ENCODE measurements at regions not wholly inside any gene's neighbourhood (a gene's known extent, or its start where the extent isn't known, plus 50 kb on each side); places are given as distances from the start of the nearest gene placed in this dataset.
"Not testable (repeated sequence)": the region's sequence is repeated elsewhere in the genome, so short reads cannot be mapped to it uniquely, and the experiment has no call there.

- not testable (repeated sequence) for DNase-seq (ENCODE audit: low spot score)
Measured at GRCh38 chr5:122669709-122670108, 105.2 kb upstream of the SNX2 start.

- no peak for DNase-seq (ENCODE audit: low spot score)
Measured at GRCh38 chr5:122673343-122673742, 101.5 kb upstream of the SNX2 start.

- DNase-seq (ENCODE audit: low spot score) = no peak
Measured at GRCh38 chr5:122674385-122674784, 100.5 kb upstream of the SNX2 start.

- DNase-seq (ENCODE audit: low spot score) = no peak
Measured at GRCh38 chr5:122680623-122681350, 94.1 kb upstream of the SNX2 start.

- DNase-seq (ENCODE audit: low spot score) = no peak
Measured at GRCh38 chr5:122683631-122684030, 91.2 kb upstream of the SNX2 start.

- no peak for DNase-seq (ENCODE audit: low spot score)
Measured at GRCh38 chr5:122690266-122690665, 84.6 kb upstream of the SNX2 start.

GRCh38 chr5:122691931-122692330 lies 82.9 kb upstream of the SNX2 start:
- no peak for DNase-seq (ENCODE audit: low spot score)

GRCh38 chr5:122693963-122694362 lies 80.9 kb upstream of the SNX2 start:
- DNase-seq (ENCODE audit: low spot score) = no peak

GRCh38 chr5:122694884-122695283 lies 80.0 kb upstream of the SNX2 start:
- DNase-seq (ENCODE audit: low spot score) = no peak

GRCh38 chr5:122696735-122697134 lies 78.1 kb upstream of the SNX2 start:
- DNase-seq (ENCODE audit: low spot score) = not testable (repeated sequence)

GRCh38 chr5:122697191-122697590 lies 77.7 kb upstream of the SNX2 start:
- DNase-seq (ENCODE audit: low spot score) = no peak

- DNase-seq (ENCODE audit: low spot score) = no peak
Measured at GRCh38 chr5:122699201-122699600, 75.7 kb upstream of the SNX2 start.

- no peak for DNase-seq (ENCODE audit: low spot score)
Measured at GRCh38 chr5:122701640-122702523, 73.0 kb upstream of the SNX2 start.

- no peak for DNase-seq (ENCODE audit: low spot score)
Measured at GRCh38 chr5:122702524-122702875, 72.4 kb upstream of the SNX2 start.

GRCh38 chr5:122703203-122703602 lies 71.7 kb upstream of the SNX2 start:
- no peak for DNase-seq (ENCODE audit: low spot score)

- DNase-seq (ENCODE audit: low spot score) = no peak
Measured at GRCh38 chr5:122704247-122705036, 70.4 kb upstream of the SNX2 start.

GRCh38 chr5:122705851-122706250 lies 69.0 kb upstream of the SNX2 start:
- DNase-seq (ENCODE audit: low spot score) = no peak

- DNase-seq (ENCODE audit: low spot score) = no peak
Measured at GRCh38 chr5:122707796-122708195, 67.1 kb upstream of the SNX2 start.

- DNase-seq (ENCODE audit: low spot score) = no peak
Measured at GRCh38 chr5:122713041-122713440, 61.8 kb upstream of the SNX2 start.

- DNase-seq (ENCODE audit: low spot score) = no peak
Measured at GRCh38 chr5:122715095-122715494, 59.8 kb upstream of the SNX2 start.

GRCh38 chr5:122718611-122719010 lies 56.3 kb upstream of the SNX2 start:
- no peak for DNase-seq (ENCODE audit: low spot score)

- no peak for DNase-seq (ENCODE audit: low spot score)
Measured at GRCh38 chr5:122719991-122720746, 54.7 kb upstream of the SNX2 start.

Data from ureter (tissue), 1 donor.